ENCODE measurements at regions not wholly inside any gene's neighbourhood (a gene's known extent, or its start where the extent isn't known, plus 50 kb on each side); places are given as distances from the start of the nearest gene placed in this dataset. TPM values are rescaled to one million over a fixed set of nuclear protein-coding genes. Genes with fewer than 3 reads are reported as not detected.

- H3K27me3 ChIP-seq (replicated peaks in 1 of 4; ENCODE audit: control extremely low read depth in 1 of 4, control insufficient read depth in 3 of 4, insufficient read depth in 4 of 4, low read length in 3 of 4), result no peaks in the 10 kb centered on the region
- Mint-ChIP-seq H3K27ac (no peak overlapping the region), H3K4me3 (no peak overlapping the region), H3K27me3 (no peaks in the 10 kb centered on the region), H3K9me3 (ENCODE audit: insufficient read depth) (no peaks in the 10 kb centered on the region), H3K4me1 (no peaks in the 10 kb centered on the region)
- intact Hi-C loops (cut with micrococcal nuclease), result no loop called here
- H3K4me2 ChIP-seq (replicated peaks; ENCODE audit: low read depth, low read length, poor library complexity, severe bottlenecking), result no peak overlapping the region
- no peak overlapping the region for H3K4me3 ChIP-seq (ENCODE audit: control extremely low read depth in 1 of 5, extremely low read depth in 1 of 5, insufficient read depth in 1 of 5, low read depth in 2 of 5, low read length in 4 of 5)
- no peaks in the 10 kb centered on the region for H3K36me3 ChIP-seq (replicated peaks in 1 of 2; ENCODE audit: control extremely low read depth in 1 of 2, control insufficient read depth in 1 of 2, extremely low read depth in 1 of 2, insufficient read depth in 2 of 2, low read length in 1 of 2)
- H3K9me3 ChIP-seq (ENCODE audit: control extremely low read depth in 1 of 3, control insufficient read depth in 2 of 3, insufficient read depth in 1 of 3, low read length in 2 of 3), result no peaks in the 10 kb centered on the region
- ChIA-PET POLR2A (no interaction called here), CTCF (no interaction called here)
- H4K20me1 ChIP-seq (ENCODE audit: control insufficient read depth, insufficient read depth, low read length, poor library complexity, severe bottlenecking), result no peaks in the 10 kb centered on the region
- no peak for TF ChIP-seq CTCF (IDR thresholded peaks at IDR 0.05)
- no peak for TF ChIP-seq EZH2 (IDR thresholded peaks at IDR 0.05; ENCODE audit: borderline replicate concordance, insufficient read depth, low read depth, low read length, poor library complexity, severe bottlenecking)
- no peak overlapping the region for H2AFZ ChIP-seq (ENCODE audit: insufficient read depth, low read depth, low read length, poor library complexity, severe bottlenecking)
- H3K79me2 ChIP-seq (ENCODE audit: control insufficient read depth, insufficient read depth, low read length), result no peaks in the 10 kb centered on the region
- DNase-seq (no peak), ATAC-seq (ENCODE audit: low read depth) (no peak)
- H3K4me1 ChIP-seq (ENCODE audit: control insufficient read depth in 2 of 2, insufficient read depth in 2 of 2, low read length in 2 of 2), result no peaks in the 10 kb centered on the region
- no peak overlapping the region for H3K27ac ChIP-seq (ENCODE audit: low read length in 2 of 2)
- no peak overlapping the region for H3K9ac ChIP-seq (ENCODE audit: low read length)
Observed at GRCh38 chr7:120221666-120222065, 51.3 kb upstream of the KCND2 start.

Small RNAs in the stretch of these regions (small RNA-seq; reads per million reads assigned to genes)
- gene RNU1-29P (ENCODE audit: insufficient read length, low read depth, low replicate concordance), result not detected
